NCI-H1930 (cell line): ENCODE measurements at regions not wholly inside any gene's neighbourhood (a gene's known extent, or its start where the extent isn't known, plus 50 kb on each side); places are given as distances from the start of the nearest gene placed in this dataset.
"Not testable (repeated sequence)": the region's sequence is repeated elsewhere in the genome, so short reads cannot be mapped to it uniquely, and the experiment has no call there.

Experiments
- DNase-seq, 2 experiments: peaks; one replicate each; lab custom pipeline; 2025; lab: John Stamatoyannopoulos, UW

- no peak for DNase-seq
Measured at GRCh38 chr6:93943661-93944060, 524.3 kb upstream of the EPHA7 start.

GRCh38 chr6:93940381-93940780 is 521.0 kb upstream of the EPHA7 start:
- DNase-seq, result no peak

GRCh38 chr6:93932175-93932574 is 512.8 kb upstream of the EPHA7 start:
- no peak for DNase-seq

- no peak for DNase-seq
Measured at GRCh38 chr6:93927731-93928130, 508.4 kb upstream of the EPHA7 start.

GRCh38 chr6:93919365-93919764 is 500.0 kb upstream of the EPHA7 start:
- DNase-seq, result no peak

GRCh38 chr6:93918258-93918657 is 498.9 kb upstream of the EPHA7 start:
- no peak for DNase-seq

- no peak for DNase-seq
Measured at GRCh38 chr6:93917216-93917615, 497.9 kb upstream of the EPHA7 start.

- DNase-seq, result no peak
Measured at GRCh38 chr6:93916716-93917115, 497.4 kb upstream of the EPHA7 start.

GRCh38 chr6:93915961-93916360 is 496.6 kb upstream of the EPHA7 start:
- DNase-seq, result no peak

GRCh38 chr6:93902517-93902916 is 483.2 kb upstream of the EPHA7 start:
- DNase-seq, result no peak

- no peak for DNase-seq
Measured at GRCh38 chr6:93900142-93900541, 480.8 kb upstream of the EPHA7 start.

- no peak for DNase-seq
Measured at GRCh38 chr6:93896081-93896480, 476.7 kb upstream of the EPHA7 start.

- DNase-seq, result no peak
Measured at GRCh38 chr6:93894521-93894920, 475.2 kb upstream of the EPHA7 start.

- DNase-seq, result no peak
Measured at GRCh38 chr6:93889713-93890112, 470.4 kb upstream of the EPHA7 start.

GRCh38 chr6:93886416-93886815 is 467.1 kb upstream of the EPHA7 start:
- DNase-seq, result no peak

GRCh38 chr6:93859971-93860370 is 440.6 kb upstream of the EPHA7 start:
- no peak for DNase-seq

- no peak for DNase-seq
Measured at GRCh38 chr6:93858213-93858612, 438.9 kb upstream of the EPHA7 start.

- DNase-seq, result no peak
Measured at GRCh38 chr6:93849857-93850256, 430.5 kb upstream of the EPHA7 start.

GRCh38 chr6:93848031-93848742 is 428.8 kb upstream of the EPHA7 start:
- no peak for DNase-seq

- no peak for DNase-seq
Measured at GRCh38 chr6:93842178-93842577, 422.8 kb upstream of the EPHA7 start.

- not testable (repeated sequence) for DNase-seq
Measured at GRCh38 chr6:93835451-93836145, 416.2 kb upstream of the EPHA7 start.

- DNase-seq, result not testable (repeated sequence)
Measured at GRCh38 chr6:93835026-93835425, 415.7 kb upstream of the EPHA7 start.

- DNase-seq, result not testable (repeated sequence)
Measured at GRCh38 chr6:93833326-93833725, 414.0 kb upstream of the EPHA7 start.

GRCh38 chr6:93829757-93830156 is 410.4 kb upstream of the EPHA7 start:
- not testable (repeated sequence) for DNase-seq
